Ammon's horn (tissue), 1 donor: ENCODE measurements at regions not wholly inside any gene's neighbourhood (a gene's known extent, or its start where the extent isn't known, plus 50 kb on each side); places are given as distances from the start of the nearest gene placed in this dataset.
A peak's percentile ranks its signal among the peaks of the same experiment; 100 is the strongest.

Source experiments
- DNase-seq: peaks from one replicate; pipeline ENCODE4 v3.0.0-alpha.2; 2016; ENCODE audit warnings: low spot score

GRCh38 chr1:69233463-69233862 is 334.3 kb upstream of the LRRC7 start:
- no peak for DNase-seq

DNA sequence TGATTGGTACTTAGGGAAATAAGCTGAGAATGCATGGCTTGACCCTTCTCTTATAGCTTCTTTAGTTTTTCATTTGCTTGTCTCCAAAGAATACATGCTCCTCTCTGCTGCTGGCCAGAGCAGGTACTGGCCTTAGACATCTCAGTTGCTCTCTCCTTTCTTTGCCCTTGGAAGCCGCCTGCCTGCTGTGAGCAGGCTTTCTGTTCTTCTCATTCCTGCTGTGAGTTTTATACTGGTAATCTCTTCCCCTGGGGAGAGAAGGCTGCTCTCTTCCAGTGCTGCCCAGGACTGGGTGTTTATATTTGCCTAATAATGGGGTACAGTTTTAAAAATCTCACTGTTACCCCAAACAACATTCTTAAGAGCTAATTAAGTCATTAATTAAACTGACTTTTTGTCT is 323.5 kb upstream of the LRRC7 start:
- no peak for DNase-seq

DNA sequence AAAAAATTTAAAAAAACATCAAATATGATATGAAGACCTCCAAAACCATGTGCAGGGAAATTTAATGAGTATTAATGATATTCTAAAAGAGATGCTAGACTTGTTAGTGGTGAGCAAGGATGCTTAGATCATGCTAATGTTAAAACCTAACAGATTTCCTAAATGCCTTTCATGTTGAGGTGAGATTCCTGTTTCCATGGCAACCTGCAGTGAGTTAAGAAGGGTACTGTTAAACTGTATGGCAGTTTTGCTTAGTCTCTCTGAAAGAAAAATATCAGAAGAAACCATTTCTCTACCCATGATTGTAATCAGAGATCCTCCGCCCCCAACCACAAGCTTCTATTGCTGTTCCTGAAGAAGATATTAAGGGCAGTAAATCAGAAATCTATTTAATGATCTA is 321.6 kb upstream of the LRRC7 start:
- DNase-seq = peak; percentile 41

- peak; percentile 25 for DNase-seq
These were observed 321.0 kb upstream of the LRRC7 start for GRCh38 chr1:69246710-69247109.

DNA sequence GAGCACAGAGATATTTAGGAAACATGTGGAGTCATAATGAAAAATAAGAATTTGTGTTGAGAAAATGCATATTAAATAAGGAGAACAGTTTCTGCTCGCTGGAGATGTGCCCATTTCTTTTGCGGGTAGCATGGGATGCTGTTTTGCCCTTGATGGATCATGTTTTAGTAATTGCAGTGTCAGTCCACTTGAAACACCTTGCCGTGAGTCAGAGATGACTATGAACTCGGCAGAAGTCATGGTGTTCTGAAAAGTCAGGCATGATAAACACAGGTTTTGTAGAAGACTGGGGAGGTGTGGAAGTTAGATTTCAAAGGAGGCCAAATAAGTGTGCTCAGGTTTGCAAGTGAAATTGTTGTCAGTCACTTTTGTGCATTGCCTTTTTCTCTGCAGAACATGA is 315.0 kb upstream of the LRRC7 start:
- no peak for DNase-seq

- no peak for DNase-seq
These were observed 311.7 kb upstream of the LRRC7 start for GRCh38 chr1:69256036-69256435.

DNA sequence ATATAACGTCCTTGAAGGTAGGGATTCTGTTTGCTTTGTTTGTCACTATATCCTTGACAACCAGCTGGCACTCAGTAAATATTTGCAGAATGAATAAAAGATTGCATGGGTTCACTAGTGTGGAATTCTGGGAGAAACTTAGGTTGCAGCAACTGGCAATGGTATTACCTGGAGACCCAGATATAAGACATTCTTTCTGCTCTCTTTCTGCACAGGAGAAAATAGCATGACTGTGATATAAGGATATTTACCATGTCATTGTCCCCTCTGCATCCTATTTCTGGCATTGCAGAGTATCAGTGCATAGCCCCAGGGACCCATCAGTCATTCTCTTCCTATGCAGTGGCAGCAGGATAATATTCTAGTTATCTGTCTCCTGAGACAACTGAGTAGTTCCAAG is 308.9 kb upstream of the LRRC7 start:
- no peak for DNase-seq

DNA sequence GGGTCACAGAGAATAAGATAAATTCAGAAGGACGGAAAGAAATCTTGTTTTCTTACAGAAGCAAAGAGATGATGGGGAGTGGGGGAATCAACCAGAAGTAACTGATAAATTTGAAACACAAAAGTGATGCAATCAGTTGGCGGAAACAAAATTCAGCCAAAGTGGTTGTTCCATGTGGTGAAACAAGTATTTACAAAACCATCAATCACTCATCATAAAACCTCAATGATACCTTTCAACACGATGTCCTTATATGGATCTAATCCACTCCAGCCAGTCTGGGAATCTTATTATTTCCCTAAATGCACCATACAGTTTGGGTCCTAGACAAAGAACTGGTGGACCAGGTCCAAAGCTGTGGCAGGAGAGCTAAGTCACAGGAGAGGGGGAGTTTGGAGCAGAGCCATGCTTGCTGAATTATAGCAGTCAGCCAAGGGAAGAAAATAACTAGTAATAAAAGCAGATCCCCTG is 303.8 kb upstream of the LRRC7 start:
- peak; percentile 27 for DNase-seq

DNA sequence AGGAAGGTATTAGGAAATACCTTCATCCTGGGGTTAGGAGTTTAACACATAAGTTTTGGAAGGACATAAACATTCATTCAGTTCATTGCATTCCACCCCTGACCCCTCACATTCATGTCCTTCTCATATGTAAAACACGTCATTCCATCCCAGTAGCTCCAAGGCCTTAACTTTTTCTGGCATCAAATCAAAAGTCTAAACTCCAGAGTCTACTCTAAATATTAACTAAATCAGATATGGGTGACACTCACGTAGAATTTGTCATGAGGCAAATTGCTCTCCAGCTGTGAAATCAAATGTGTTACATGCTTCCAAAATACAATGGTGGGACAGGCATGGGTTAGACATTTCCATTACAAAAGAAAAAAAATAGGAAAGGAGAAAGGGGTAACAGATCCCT is 298.2 kb upstream of the LRRC7 start:
- no peak for DNase-seq

GRCh38 chr1:69271587-69272125 is 296.1 kb upstream of the LRRC7 start:
- DNase-seq = no peak

DNA sequence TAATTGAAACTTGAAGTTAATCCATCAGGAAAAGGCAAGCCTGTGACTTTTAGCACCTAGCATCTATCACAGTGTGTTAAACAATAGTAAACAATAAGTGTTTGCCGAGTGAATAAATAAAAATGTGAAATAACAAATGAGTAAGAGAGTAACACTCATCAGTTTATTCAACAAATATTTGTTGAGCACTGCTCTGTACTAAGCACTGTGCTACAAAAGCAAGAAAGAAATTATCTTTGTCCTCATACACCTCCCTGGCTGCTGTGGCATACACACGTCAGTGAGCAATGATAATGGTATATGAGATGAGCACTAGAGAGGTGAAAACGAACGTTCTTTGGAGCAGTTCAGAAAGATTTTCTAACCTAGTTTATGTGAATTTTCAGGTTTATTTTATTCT is 295.0 kb upstream of the LRRC7 start:
- no peak for DNase-seq

- DNase-seq = no peak
These were observed 288.8 kb upstream of the LRRC7 start for GRCh38 chr1:69278923-69279322.

GRCh38 chr1:69283516-69283915 is 284.2 kb upstream of the LRRC7 start:
- no peak for DNase-seq

DNA sequence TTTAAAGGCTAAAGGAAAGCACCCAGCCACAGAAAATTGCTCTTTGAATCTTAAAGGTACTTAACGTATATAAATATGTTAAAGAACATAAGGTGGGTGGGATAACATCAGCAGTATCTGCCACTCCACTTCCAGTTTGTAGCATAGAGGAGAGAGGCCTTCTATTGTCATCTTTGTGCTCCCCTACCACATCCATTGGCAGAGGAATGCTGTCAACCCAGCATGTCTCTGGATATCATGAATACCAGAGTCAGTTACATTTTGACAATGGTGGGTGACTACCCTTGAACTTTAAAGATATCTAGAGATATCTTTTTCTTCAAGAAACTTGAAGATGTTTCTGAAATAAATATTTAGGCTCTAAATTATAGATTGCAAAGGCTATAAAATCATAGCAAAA is 283.2 kb upstream of the LRRC7 start:
- DNase-seq = no peak

- no peak for DNase-seq
These were observed 279.3 kb upstream of the LRRC7 start for GRCh38 chr1:69288416-69288815.

- DNase-seq = no peak
These were observed 277.4 kb upstream of the LRRC7 start for GRCh38 chr1:69290291-69290690.

- no peak for DNase-seq
These were observed 276.2 kb upstream of the LRRC7 start for GRCh38 chr1:69291541-69291940.

- DNase-seq = no peak
These were observed 274.9 kb upstream of the LRRC7 start for GRCh38 chr1:69292833-69293232.

- DNase-seq = no peak
These were observed 273.6 kb upstream of the LRRC7 start for GRCh38 chr1:69294171-69294570.

DNA sequence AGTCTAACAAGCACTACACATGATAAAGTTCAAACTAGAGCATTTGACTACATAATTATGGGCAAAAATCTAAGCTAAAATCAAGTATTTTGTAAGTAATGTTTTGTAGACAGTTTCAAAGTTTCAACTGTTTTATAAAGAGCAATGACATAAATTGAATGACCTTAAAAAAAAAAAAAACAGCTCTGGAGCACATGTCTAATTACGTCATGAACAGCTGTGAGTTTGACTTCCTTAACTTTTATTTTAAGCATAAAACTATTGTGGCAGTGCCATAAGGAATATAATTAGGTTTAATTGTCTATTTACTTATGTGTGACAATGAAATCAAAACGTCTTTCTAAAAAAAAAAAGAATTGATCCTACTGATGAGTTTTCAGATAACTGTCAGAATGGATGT is 272.5 kb upstream of the LRRC7 start:
- DNase-seq = no peak

DNA sequence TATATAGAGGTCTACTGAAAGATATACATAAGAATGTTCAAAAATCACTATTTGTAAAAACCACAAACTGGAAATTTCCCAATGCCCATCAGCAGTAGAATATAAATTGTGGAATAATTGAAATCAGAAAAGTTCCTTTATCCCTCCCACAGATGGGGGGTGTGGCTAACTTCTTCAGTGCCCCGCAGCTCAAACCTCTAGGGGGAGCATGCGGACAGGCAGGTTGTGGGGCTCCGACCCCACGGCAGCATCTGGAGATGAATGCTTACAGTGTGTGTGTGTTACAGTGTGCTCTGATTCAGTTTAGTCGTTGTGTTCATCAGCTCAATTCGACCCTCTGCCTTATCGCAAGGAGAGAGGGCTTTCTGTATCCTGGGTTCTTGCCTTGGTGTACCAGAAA is 262.1 kb upstream of the LRRC7 start:
- no peak for DNase-seq

DNA sequence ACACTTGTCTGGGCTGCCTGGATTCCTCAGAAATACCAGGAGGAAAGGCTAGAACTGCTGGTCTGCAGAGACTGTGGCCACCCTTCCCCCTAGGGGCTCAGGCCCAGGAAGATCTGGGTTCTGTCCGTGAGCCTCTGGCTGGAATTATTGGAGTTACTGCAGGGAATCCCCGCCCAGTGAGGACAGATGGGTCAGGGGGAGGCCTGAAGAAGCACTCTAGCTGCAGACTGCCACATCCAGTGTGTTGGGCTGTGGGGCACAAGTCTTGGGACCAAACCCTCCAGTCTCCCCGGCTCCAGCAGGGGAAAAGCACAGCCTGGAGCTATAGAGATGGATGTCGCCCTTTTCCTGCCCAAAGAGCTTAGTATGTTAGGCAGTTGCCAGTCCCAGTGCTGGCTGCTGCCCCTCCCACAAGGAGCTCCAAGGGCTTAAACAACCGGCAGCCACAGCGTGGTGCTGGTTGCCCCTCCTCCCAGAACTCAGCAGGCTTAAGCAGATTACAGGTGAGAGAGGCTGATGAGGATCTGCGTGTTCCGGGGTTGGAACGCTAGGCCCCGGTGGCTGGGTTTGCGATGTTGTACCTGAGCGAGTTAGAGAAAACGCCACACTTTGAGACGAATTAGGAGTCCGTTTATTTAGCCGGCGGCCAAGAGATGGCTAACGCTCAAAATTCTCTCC is 255.5 kb upstream of the LRRC7 start:
- no peak for DNase-seq

DNA sequence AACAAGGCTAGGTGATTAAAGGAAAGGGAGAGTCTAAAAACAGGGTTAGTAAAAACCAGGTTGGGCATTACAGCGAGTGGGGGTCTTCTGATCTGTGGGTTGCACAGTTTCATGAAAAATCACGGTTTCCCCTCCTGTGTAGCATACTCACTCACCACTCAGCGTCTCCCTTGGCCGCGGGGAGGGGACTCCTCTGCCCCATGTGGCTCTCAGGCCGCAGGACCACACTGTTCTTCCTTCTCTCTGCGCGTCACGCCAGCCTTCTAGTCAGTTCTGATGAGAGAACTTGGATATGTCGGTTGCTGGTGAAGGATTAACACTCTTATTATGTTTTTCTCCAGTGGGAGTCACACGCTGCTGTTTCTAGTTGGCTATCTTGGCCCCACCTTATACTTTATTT is 254.6 kb upstream of the LRRC7 start:
- DNase-seq = no peak

DNA sequence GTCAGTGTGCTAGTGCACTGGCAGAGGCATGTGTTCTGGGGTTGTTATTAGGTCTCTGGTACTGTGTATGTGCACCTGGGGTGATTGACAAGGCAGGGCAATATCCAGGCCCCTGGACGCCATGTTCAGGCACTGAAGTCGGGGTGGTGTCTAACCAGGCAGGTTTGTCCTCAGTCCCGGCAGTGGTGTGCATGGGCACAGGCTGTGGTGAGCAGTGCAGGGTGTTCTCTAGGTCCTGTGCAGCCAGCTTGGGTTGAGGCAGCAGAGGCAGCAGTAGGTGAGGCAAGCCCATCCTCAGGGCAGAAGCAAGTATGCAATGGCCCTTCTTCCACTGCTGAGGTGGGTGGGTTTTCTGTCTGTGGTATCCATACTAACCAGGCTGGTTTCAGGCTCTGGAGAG is 252.3 kb upstream of the LRRC7 start:
- DNase-seq = no peak
